Endodermal cell (in vitro differentiated cells): ENCODE measurements at regions not wholly inside any gene's neighbourhood (a gene's known extent, or its start where the extent isn't known, plus 50 kb on each side); places are given as distances from the start of the nearest gene placed in this dataset.

ENCODE experiments used
- DNase-seq: peaks from one replicate; pipeline ENCODE4 v3.0.0-alpha.2; 2017
- H3K27ac ChIP-seq: 2 replicates; pipeline ENCODE4 v1.5.1; 2013; ENCODE audit warnings: mild to moderate bottlenecking, low read depth, low read length, moderate library complexity
- H3K27me3 ChIP-seq: 2 replicates; pipeline ENCODE4 v1.6.1; 2013; ENCODE audit warnings: mild to moderate bottlenecking, low read length, moderate library complexity; ENCODE audit not compliant: insufficient read depth, control insufficient read depth, poor library complexity, severe bottlenecking
- H3K36me3 ChIP-seq: 2 replicates; pipeline ENCODE4 v1.7.0; 2013; ENCODE audit warnings: mild to moderate bottlenecking, low read length, moderate library complexity; ENCODE audit not compliant: control insufficient read depth, insufficient read depth
- H3K4me1 ChIP-seq: one replicate; pipeline ENCODE4 v1.7.0; 2013; ENCODE audit warnings: low read length; ENCODE audit not compliant: control insufficient read depth, insufficient read depth
- H3K4me3 ChIP-seq: 2 replicates; pipeline ENCODE4 v1.5.1; 2013; ENCODE audit warnings: mild to moderate bottlenecking, low read length, moderate library complexity
- H3K9ac ChIP-seq: 2 replicates; pipeline ENCODE4 v1.6.1; 2013; ENCODE audit warnings: mild to moderate bottlenecking, low read length, moderate library complexity; ENCODE audit not compliant: poor library complexity, severe bottlenecking; ENCODE audit errors: extremely low read depth
- H3K9me3 ChIP-seq: 2 replicates; pipeline ENCODE4 v1.6.1; 2013; ENCODE audit warnings: mild to moderate bottlenecking, low read length, moderate library complexity; ENCODE audit not compliant: control insufficient read depth
- H3K27ac Mint-ChIP-seq: 2 replicates; pipeline ENCODE4 v1.8.0; 2020; ENCODE audit warnings: mixed read lengths
- H3K27me3 Mint-ChIP-seq: 2 replicates; pipeline ENCODE4 v1.8.0; 2021; ENCODE audit warnings: mild to moderate bottlenecking, mixed read lengths; ENCODE audit not compliant: insufficient read depth
- H3K36me3 Mint-ChIP-seq: 2 replicates; pipeline ENCODE4 v1.8.0; 2020; ENCODE audit warnings: low read depth, mixed read lengths
- H3K4me1 Mint-ChIP-seq: 2 replicates; pipeline ENCODE4 v1.8.0; 2020; ENCODE audit warnings: mixed read lengths
- H3K4me3 Mint-ChIP-seq: 2 replicates; pipeline ENCODE4 v1.8.0; 2020; ENCODE audit warnings: mild to moderate bottlenecking, moderate library complexity, mixed read lengths
- H3K9me3 Mint-ChIP-seq: 2 replicates; pipeline ENCODE4 v1.8.0; 2020; ENCODE audit warnings: mild to moderate bottlenecking, mixed read lengths
- CTCF ChIP-seq: fragments of 200-600 bp; sonication (generic); conservative IDR thresholded peaks from 2 replicates; pipeline ENCODE4 v1.5.0; 2021; ENCODE audit warnings: antibody characterized with exemption, mild to moderate bottlenecking
- WGBS, 2 experiments: methylation state at CpG; one replicate each; pipeline versions ENCODE4 v1.1.5 to v1.1.7; 2013; ENCODE audit warnings: missing lambda C conversion rate in 2 of 2, mixed read lengths in 1 of 2; ENCODE audit not compliant: insufficient coverage in 1 of 2, insufficient read length in 1 of 2; 5-methylcytosine and 5-hydroxymethylcytosine counted together

GRCh38 chr2:19274439-19274838 lies 84.0 kb downstream of the OSR1 start:
- Mint-ChIP-seq H3K27me3 (no peaks in the 10 kb centered on the region), H3K9me3 (peaks cover 6% of the 10 kb centered on the region), H3K36me3 (no peaks in the 10 kb centered on the region), H3K4me1 (peaks cover 5% of the 10 kb centered on the region), H3K27ac (no peak overlapping the region), H3K4me3 (no peak overlapping the region)
- no peaks in the 10 kb centered on the region for H3K27me3 ChIP-seq
- no peak overlapping the region for H3K9ac ChIP-seq
- H3K27ac ChIP-seq, result no peak overlapping the region
- H3K9me3 ChIP-seq, result no peaks in the 10 kb centered on the region
- DNase-seq, result no peak
- TF ChIP-seq CTCF, result no peak
- H3K36me3 ChIP-seq, result no peaks in the 10 kb centered on the region
- no peaks in the 10 kb centered on the region for H3K4me1 ChIP-seq
- H3K4me3 ChIP-seq, result no peak overlapping the region

- Histone ChIP-seq H3K4me3 (no peak overlapping the region), H3K27me3 (no peaks in the 10 kb centered on the region), H3K27ac (no peak overlapping the region), H3K9me3 (no peaks in the 10 kb centered on the region), H3K4me1 (no peaks in the 10 kb centered on the region), H3K9ac (no peak overlapping the region), H3K36me3 (no peaks in the 10 kb centered on the region)
- TF ChIP-seq CTCF, result no peak
- 100% methylated on average over 1 of the region's 1 CpG for WGBS, 2 experiments
- Mint-ChIP-seq H3K36me3 (no peaks in the 10 kb centered on the region), H3K4me1 (peaks cover 5% of the 10 kb centered on the region), H3K9me3 (no peaks in the 10 kb centered on the region), H3K27me3 (no peaks in the 10 kb centered on the region), H3K4me3 (no peak overlapping the region), H3K27ac (no peak overlapping the region)
- DNase-seq, result no peak
These were observed 85.4 kb downstream of the OSR1 start for GRCh38 chr2:19272941-19273470.

- H3K27me3 Mint-ChIP-seq, result no peaks in the 10 kb centered on the region
- H3K4me3 Mint-ChIP-seq, result no peak overlapping the region
- H3K36me3 Mint-ChIP-seq, result no peaks in the 10 kb centered on the region
- H3K9me3 ChIP-seq, result no peaks in the 10 kb centered on the region
- no peaks in the 10 kb centered on the region for H3K27me3 ChIP-seq
- no peak overlapping the region for H3K27ac ChIP-seq
- H3K4me3 ChIP-seq, result no peak overlapping the region
- DNase-seq, result no peak
- H3K4me1 Mint-ChIP-seq, result peaks cover 5% of the 10 kb centered on the region
- no peak for TF ChIP-seq CTCF
- no peak overlapping the region for H3K9ac ChIP-seq
- WGBS, 2 experiments, result 97 to 100% methylated on average over 2 to 3 of the region's 4 CpGs
- no peaks in the 10 kb centered on the region for H3K36me3 ChIP-seq
- H3K9me3 Mint-ChIP-seq, result no peaks in the 10 kb centered on the region
- no peak overlapping the region for H3K27ac Mint-ChIP-seq
- H3K4me1 ChIP-seq, result no peaks in the 10 kb centered on the region
These were observed 86.4 kb downstream of the OSR1 start for GRCh38 chr2:19272039-19272438.
